Adrenal gland (tissue), 5 donors: ENCODE measurements at regions not wholly inside any gene's neighbourhood (a gene's known extent, or its start where the extent isn't known, plus 50 kb on each side); places are given as distances from the start of the nearest gene placed in this dataset.

Experiments
- CTCF ChIP-seq, 6 experiments: fragments of 450-650 bp in 4 of 6; fragments of 200-600 bp in 2 of 6; sonication (generic) in 1 of 6; IDR thresholded peaks; 1 replicate in 5 of 6; 2 replicates in 1 of 6; pipeline versions ENCODE4 v1.5.1 to v1.8.0; 2016 to 2021; ENCODE audit warnings: antibody characterized with exemption in 6 of 6, mild to moderate bottlenecking in 2 of 6, moderate library complexity in 1 of 6
- POLR2A ChIP-seq, 2 donors: fragments of 450-650 bp; IDR thresholded peaks; one replicate each; pipeline ENCODE4 v1.6.1; 2017; ENCODE audit warnings: antibody characterized with exemption in 2 of 2, mild to moderate bottlenecking in 2 of 2, moderate library complexity in 1 of 2
- donor health status: DM: no; HTN: no; CAD: no.

GRCh38 chr4:124139044-124139443, 573.5 kb downstream of the ANKRD50 start:
- TF ChIP-seq CTCF (IDR thresholded peaks at IDR 0.05) (no peak), POLR2A (IDR thresholded peaks at IDR 0.05) (no peak)
